Hepatocyte (in vitro differentiated cells): ENCODE measurements at regions not wholly inside any gene's neighbourhood (a gene's known extent, or its start where the extent isn't known, plus 50 kb on each side); places are given as distances from the start of the nearest gene placed in this dataset.

ENCODE experiments used
- DNase-seq: peaks from one replicate; pipeline ENCODE4 v3.0.0-alpha.2; 2016; ENCODE audit warnings: low spot score
- H2AFZ ChIP-seq: fragments of 200-600 bp; sonication (generic); 2 replicates; pipeline ENCODE4 v1.6.0; 2016; ENCODE audit warnings: antibody characterized with exemption, mild to moderate bottlenecking
- H3K27ac ChIP-seq: fragments of 200-600 bp; sonication (generic); 2 replicates; pipeline ENCODE4 v1.5.1; 2016; ENCODE audit warnings: mild to moderate bottlenecking
- H3K27me3 ChIP-seq: fragments of 200-600 bp; sonication (generic); 2 replicates; pipeline ENCODE4 v1.6.1; 2016
- H3K36me3 ChIP-seq: fragments of 200-600 bp; sonication (generic); replicated peaks from 2 replicates; pipeline ENCODE4 v1.5.1; 2016; ENCODE audit warnings: low read depth; ENCODE audit not compliant: insufficient read depth
- H3K4me1 ChIP-seq: fragments of 200-600 bp; sonication (generic); 2 replicates; pipeline ENCODE4 v1.5.1; 2016; ENCODE audit warnings: mild to moderate bottlenecking, moderate library complexity; ENCODE audit not compliant: insufficient read depth
- H3K4me2 ChIP-seq: fragments of 200-600 bp; sonication (generic); 2 replicates; pipeline ENCODE4 v1.6.0; 2016
- H3K4me3 ChIP-seq: fragments of 200-600 bp; sonication (generic); 2 replicates; pipeline ENCODE4 v1.5.1; 2016; ENCODE audit warnings: mild to moderate bottlenecking
- H3K79me2 ChIP-seq: fragments of 200-600 bp; sonication (generic); 2 replicates; pipeline ENCODE4 v1.6.0; 2017; ENCODE audit warnings: mild to moderate bottlenecking
- H3K9me2 ChIP-seq: fragments of 200-600 bp; sonication (generic); replicated peaks from 2 replicates; pipeline ENCODE4 v1.6.0; 2017; ENCODE audit warnings: mild to moderate bottlenecking; ENCODE audit not compliant: insufficient read depth
- H3K9me3 ChIP-seq: fragments of 200-600 bp; sonication (generic); 2 replicates; pipeline ENCODE4 v1.5.1; 2016; ENCODE audit warnings: low read depth, mild to moderate bottlenecking
- H4K20me1 ChIP-seq: fragments of 200-600 bp; sonication (generic); 2 replicates; pipeline ENCODE4 v1.6.0; 2016; ENCODE audit warnings: mild to moderate bottlenecking; ENCODE audit not compliant: insufficient read depth, poor library complexity, severe bottlenecking
- CTCF ChIP-seq: fragments of 200-600 bp; sonication (generic); IDR thresholded peaks from 2 replicates; pipeline ENCODE4 v1.5.1; 2016; ENCODE audit warnings: antibody characterized with exemption, mild to moderate bottlenecking; ENCODE audit not compliant: poor library complexity
- EZH2 ChIP-seq: fragments of 200-600 bp; sonication (generic); IDR thresholded peaks from 2 replicates; pipeline ENCODE4 v1.6.1; 2016; ENCODE audit warnings: antibody characterized with exemption, mild to moderate bottlenecking, borderline replicate concordance
- EZH2phosphoT487 ChIP-seq: fragments of 200-600 bp; sonication (generic); IDR thresholded peaks from one replicate; pipeline ENCODE4 v1.6.1; 2018; ENCODE audit warnings: antibody characterized with exemption, mild to moderate bottlenecking, low read depth, moderate library complexity; ENCODE audit not compliant: unreplicated experiment, severe bottlenecking
- WGBS: methylation state at CpG from one replicate; pipeline ENCODE4 v1.1.6; 2016; ENCODE audit warnings: low lambda C conversion rate; ENCODE audit errors: missing lambda C conversion rate; 5-methylcytosine and 5-hydroxymethylcytosine counted together

GRCh38 chr4:189364032-189364449, 576.6 kb upstream of the FRG1 start:
- H3K79me2 ChIP-seq = no peaks in the 10 kb centered on the region
- no peaks in the 10 kb centered on the region for H3K9me3 ChIP-seq
- H3K9me2 ChIP-seq = no peaks in the 10 kb centered on the region
- no peak overlapping the region for H3K4me3 ChIP-seq
- no peaks in the 10 kb centered on the region for H3K27me3 ChIP-seq
- H3K36me3 ChIP-seq = no peaks in the 10 kb centered on the region
- no peak overlapping the region for H2AFZ ChIP-seq
- H4K20me1 ChIP-seq = no peaks in the 10 kb centered on the region
- H3K4me1 ChIP-seq = no peaks in the 10 kb centered on the region
- no peak overlapping the region for H3K4me2 ChIP-seq
- no peak for DNase-seq
- TF ChIP-seq EZH2 (no peak), CTCF (no peak), EZH2phosphoT487 (no peak)
- H3K27ac ChIP-seq = no peak overlapping the region
- 98% methylated on average over 18 of the region's 44 CpGs for WGBS

GRCh38 chr4:189365451-189365850, 575.2 kb upstream of the FRG1 start:
- TF ChIP-seq EZH2phosphoT487 = no peak
- no peak for TF ChIP-seq CTCF
- no peak for TF ChIP-seq EZH2
- Histone ChIP-seq H3K4me3 (no peak overlapping the region), H3K27me3 (no peaks in the 10 kb centered on the region), H3K4me2 (no peak overlapping the region), H3K36me3 (no peaks in the 10 kb centered on the region), H3K9me2 (no peaks in the 10 kb centered on the region), H3K79me2 (no peaks in the 10 kb centered on the region), H4K20me1 (no peaks in the 10 kb centered on the region), H2AFZ (no peak overlapping the region), H3K4me1 (no peaks in the 10 kb centered on the region), H3K27ac (no peak overlapping the region), H3K9me3 (no peaks in the 10 kb centered on the region)
- no peak for DNase-seq
- 83% methylated on average over 6 of the region's 6 CpGs for WGBS

GRCh38 chr4:189367832-189368231, 572.8 kb upstream of the FRG1 start:
- H3K36me3 ChIP-seq = no peaks in the 10 kb centered on the region
- DNase-seq = no peak
- no peak overlapping the region for H3K27ac ChIP-seq
- WGBS = 84% methylated on average over 3 of the region's 3 CpGs
- H3K4me1 ChIP-seq = no peaks in the 10 kb centered on the region
- H3K4me2 ChIP-seq = no peak overlapping the region
- H4K20me1 ChIP-seq = no peaks in the 10 kb centered on the region
- H3K9me3 ChIP-seq = no peaks in the 10 kb centered on the region
- no peak for TF ChIP-seq EZH2
- no peak for TF ChIP-seq CTCF
- TF ChIP-seq EZH2phosphoT487 = no peak
- H3K27me3 ChIP-seq = no peaks in the 10 kb centered on the region
- no peak overlapping the region for H2AFZ ChIP-seq
- H3K79me2 ChIP-seq = no peaks in the 10 kb centered on the region
- H3K9me2 ChIP-seq = no peaks in the 10 kb centered on the region
- H3K4me3 ChIP-seq = no peak overlapping the region

- Histone ChIP-seq H3K9me2 (no peaks in the 10 kb centered on the region), H3K4me3 (no peak overlapping the region), H3K79me2 (no peaks in the 10 kb centered on the region), H3K27ac (no peak overlapping the region), H3K36me3 (no peaks in the 10 kb centered on the region), H3K4me2 (no peak overlapping the region), H3K9me3 (no peaks in the 10 kb centered on the region), H2AFZ (no peak overlapping the region), H3K4me1 (no peaks in the 10 kb centered on the region), H4K20me1 (no peaks in the 10 kb centered on the region), H3K27me3 (no peaks in the 10 kb centered on the region)
- DNase-seq = no peak
- no peak for TF ChIP-seq CTCF
- no peak for TF ChIP-seq EZH2phosphoT487
- TF ChIP-seq EZH2 = no peak
- 44% methylated on average over 2 of the region's 2 CpGs for WGBS
Measured at GRCh38 chr4:189374176-189374575, 566.5 kb upstream of the FRG1 start.
